GM21786 (cell line): ENCODE measurements at regions not wholly inside any gene's neighbourhood (a gene's known extent, or its start where the extent isn't known, plus 50 kb on each side); places are given as distances from the start of the nearest gene placed in this dataset.
A peak's percentile ranks its signal among the peaks of the same experiment; 100 is the strongest.

Experiments
- ATAC-seq: cut with Tn5 transposase; IDR thresholded peaks from one replicate; pipeline ENCODE4 v1.9.1; 2021; ENCODE audit not compliant: unreplicated experiment

GRCh38 chr5:77948476-77948875 is 172.3 kb upstream of the TBCA start:
- ATAC-seq = no peak

DNA sequence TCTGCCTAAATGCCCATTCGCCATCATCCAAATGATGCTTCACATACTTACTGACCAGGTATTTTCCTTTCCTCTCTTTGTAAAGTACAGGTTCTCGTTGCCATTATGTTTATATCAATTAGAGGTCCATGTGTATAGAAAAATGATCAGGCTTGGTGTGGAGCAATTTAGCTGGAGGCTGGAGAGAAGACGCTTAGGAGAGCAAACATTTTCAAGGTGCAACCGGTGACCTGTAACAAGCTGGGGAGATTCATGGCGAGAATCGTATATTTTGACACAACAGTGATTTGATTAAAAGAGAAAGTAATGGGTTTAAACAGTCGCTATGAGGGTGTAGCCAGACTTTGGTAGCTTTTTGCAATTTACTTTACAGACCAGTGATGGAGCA is 170.9 kb upstream of the TBCA start:
- ATAC-seq = no peak

DNA sequence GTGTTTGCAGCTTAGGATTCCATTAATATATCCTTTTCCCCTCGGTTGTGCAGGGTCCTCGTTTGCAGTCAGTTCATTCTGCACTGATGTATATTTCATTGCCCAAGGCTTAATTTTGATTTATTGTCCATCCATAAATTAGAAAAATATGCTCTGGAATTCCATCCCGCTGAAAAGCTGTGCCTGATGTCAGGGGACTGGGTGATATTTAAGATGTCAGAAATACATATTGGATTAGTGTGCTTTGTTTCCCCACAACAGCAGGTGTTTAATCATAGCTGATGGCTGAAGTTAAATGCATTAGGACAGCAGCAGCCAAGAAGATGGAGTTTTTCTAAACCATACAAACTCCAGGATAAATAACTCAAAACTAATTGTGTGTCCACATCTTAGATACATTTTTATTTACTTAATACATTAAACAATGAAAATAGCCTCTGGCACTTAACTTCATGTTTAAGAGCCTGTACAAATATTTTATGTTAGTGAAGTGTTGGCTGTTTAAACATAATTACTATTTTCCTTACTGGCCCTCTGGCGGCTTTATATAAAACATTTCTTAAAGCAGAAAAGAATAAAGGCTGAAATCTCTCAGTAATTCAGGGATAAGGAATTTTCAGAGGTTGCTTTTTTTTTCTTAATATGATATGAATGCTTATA is 170.4 kb upstream of the TBCA start:
- no peak for ATAC-seq

DNA sequence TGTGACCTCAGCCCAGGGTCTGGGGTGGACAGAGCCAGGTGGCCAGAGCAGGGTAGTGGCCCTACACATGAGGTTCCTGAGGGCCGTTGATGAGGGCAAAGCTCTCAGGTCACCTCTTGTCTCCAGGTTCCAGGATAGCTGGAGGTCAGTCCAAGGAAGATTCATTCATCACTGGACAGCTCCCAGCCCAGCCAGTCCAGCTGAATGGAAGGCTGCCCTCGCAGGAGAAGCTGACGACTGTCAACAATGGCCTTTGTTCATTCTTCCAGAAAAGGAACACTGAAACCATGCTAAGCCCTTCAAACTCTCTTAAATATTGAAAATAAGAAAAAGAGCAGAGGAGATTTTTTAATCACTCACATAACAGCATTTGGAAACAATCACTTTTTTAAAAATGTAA is 169.7 kb upstream of the TBCA start:
- no peak for ATAC-seq

- no peak for ATAC-seq
These were observed 168.7 kb upstream of the TBCA start for GRCh38 chr5:77944757-77945340.

DNA sequence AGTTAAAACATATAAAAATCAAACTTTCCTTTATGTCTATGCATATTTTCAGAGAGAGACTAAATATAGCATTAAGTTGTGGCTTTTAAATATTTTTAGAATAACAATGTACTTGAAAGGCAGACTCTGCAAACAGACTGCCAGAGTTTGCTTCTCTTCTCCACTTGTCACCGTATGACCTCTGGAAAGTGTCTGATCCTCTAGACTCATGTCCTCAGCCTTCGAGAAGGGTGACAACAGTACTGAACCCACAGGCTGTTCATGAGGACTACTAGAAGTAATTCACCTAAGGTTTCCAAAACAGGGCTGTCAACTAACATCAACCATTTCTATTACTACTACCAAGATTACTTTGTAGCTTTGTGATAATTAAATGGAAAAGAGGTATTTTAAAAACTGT is 167.7 kb upstream of the TBCA start:
- ATAC-seq = no peak

- ATAC-seq = no peak
These were observed 166.6 kb upstream of the TBCA start for GRCh38 chr5:77942578-77943239.

GRCh38 chr5:77937015-77937908 is 161.1 kb upstream of the TBCA start:
- ATAC-seq = peak; percentile 84

- peak; percentile 15 for ATAC-seq
These were observed 160.2 kb upstream of the TBCA start for GRCh38 chr5:77936365-77936693.

GRCh38 chr5:77935506-77936364 is 159.6 kb upstream of the TBCA start:
- ATAC-seq = peak; percentile 62

DNA sequence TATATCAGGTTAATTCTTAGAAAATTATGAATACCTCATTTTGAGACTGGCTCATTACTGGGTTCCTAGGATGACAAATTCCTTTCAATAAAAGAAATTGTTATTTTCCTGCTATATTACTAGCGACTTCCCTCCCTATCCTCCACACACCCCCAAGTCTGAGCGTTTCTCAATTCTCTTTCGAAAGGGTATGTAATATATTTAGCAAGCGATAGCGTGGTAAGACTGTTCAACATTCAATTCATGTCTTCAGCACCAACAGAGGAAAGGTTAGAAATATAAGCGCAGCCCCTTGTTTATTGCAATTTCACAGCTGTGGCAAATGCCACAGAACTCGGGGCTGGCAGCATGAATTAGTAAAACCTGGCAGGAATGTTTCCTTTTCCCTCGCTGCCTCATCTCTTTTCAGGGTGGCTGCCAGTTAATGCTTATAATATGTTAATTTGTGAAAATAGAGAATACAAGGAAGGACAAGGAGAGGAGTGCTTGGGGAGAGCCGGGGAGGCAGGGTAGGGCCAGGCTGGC is 152.7 kb upstream of the TBCA start:
- ATAC-seq = no peak

DNA sequence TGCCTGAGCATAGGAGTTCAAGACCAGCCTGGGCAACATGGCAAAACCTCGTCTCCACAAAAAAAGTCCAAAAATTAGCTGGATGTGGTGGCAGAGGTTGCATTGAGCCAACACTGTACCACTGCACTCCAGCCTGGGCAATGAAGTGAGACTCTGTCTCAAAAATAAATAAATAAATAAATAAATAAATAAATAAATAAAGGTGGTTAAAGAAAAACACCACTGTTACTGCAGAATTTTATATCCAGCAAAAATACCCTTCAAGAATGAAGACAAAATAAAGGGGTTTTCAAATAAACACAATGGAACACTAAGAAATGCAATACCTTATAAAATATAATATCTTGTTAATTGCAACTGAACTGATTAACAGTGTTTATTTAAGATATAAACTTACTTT is 150.2 kb upstream of the TBCA start:
- ATAC-seq = no peak

DNA sequence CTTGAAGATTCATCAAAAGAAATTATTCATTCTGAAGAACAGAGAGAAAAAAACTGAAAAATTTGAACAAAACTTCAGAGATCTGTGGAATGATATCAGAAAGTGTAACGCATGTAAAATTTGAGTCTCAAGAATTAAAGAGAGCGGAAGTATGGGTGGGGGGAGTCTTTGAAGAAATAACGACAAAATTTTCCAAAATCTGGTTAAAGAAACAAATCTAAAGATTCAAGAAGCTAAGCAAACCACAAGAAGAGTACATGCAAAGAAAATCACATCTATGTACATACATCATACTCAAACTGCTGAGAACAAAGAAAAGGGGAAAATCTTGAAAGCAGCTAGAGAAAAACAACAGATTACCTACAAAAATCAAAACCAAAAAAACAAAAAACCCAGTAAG is 149.4 kb upstream of the TBCA start:
- ATAC-seq = no peak

GRCh38 chr5:77924081-77924480 is 147.9 kb upstream of the TBCA start:
- no peak for ATAC-seq

DNA sequence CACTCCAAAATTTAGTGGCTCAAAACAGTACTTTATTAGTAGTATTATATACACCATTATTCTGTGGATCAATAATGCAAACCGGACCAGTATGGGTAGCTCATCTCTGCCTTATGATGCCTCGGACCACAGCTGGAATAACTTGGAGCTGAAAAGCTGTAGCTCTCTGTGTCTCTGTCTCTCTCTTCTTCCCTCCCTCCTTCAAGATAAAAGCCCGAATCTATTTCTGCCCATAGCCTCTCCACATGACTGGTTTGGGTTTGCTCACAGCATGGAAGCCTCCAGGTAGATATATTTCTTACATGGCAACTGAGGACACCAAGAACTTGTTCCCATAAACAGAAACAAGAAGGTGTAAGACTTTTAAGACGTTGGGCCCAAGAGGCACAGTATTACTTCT is 147.5 kb upstream of the TBCA start:
- no peak for ATAC-seq

GRCh38 chr5:77921094-77921768 is 145.1 kb upstream of the TBCA start:
- no peak for ATAC-seq

GRCh38 chr5:77920359-77921058 is 144.4 kb upstream of the TBCA start:
- ATAC-seq = no peak

DNA sequence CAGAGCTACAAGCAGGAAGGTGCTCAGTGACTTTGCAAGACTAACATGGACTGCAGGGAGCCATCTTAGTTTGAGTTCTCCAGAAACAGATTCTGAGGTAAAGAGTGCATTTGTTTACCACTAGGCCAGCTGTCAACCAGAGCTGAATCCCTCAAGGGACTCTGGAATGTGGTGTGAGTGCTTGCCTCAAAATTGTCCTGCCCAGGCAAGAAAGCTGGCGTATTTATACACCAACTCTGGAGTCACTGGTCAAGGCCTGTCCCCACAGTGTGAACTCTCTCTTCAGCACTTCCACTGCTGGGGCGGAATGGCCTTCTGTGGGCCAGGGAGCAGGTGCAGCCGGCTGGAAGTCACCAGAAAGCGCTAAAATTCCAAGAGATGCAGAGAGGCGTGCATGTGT is 139.2 kb upstream of the TBCA start:
- no peak for ATAC-seq

DNA sequence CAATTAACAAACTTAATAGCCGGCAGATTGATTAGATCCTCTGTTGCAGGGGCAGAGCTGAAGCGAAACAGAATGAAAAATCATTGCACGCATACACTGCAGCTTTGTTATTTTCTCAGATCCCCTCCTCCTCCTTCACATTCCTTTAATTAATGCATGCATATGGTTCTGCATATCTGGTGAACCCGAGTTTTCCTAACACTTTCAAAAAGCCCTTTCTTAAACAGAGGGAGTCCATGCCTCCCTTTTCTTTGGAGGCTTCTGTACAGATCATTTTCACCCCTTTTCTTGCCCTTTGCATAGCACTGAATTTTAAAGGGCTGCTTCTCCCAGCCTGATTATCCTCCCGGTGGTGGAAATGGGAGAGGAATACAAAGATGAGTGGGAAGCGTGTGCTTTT is 136.6 kb upstream of the TBCA start:
- no peak for ATAC-seq
